GM19372 (cell line): ENCODE measurements at regions not wholly inside any gene's neighbourhood (a gene's known extent, or its start where the extent isn't known, plus 50 kb on each side); places are given as distances from the start of the nearest gene placed in this dataset.
"Not testable (repeated sequence)": the region's sequence is repeated elsewhere in the genome, so short reads cannot be mapped to it uniquely, and the experiment has no call there.

Experiments
- ATAC-seq: cut with Tn5 transposase; IDR thresholded peaks from one replicate; pipeline ENCODE4 v1.9.1; 2021; ENCODE audit warnings: mild to moderate bottlenecking, low read depth, moderate library complexity; ENCODE audit not compliant: unreplicated experiment

- not testable (repeated sequence) for ATAC-seq
Observed at GRCh38 chr13:68706044-68706443, 1401.6 kb upstream of the ATXN8OS start.

DNA sequence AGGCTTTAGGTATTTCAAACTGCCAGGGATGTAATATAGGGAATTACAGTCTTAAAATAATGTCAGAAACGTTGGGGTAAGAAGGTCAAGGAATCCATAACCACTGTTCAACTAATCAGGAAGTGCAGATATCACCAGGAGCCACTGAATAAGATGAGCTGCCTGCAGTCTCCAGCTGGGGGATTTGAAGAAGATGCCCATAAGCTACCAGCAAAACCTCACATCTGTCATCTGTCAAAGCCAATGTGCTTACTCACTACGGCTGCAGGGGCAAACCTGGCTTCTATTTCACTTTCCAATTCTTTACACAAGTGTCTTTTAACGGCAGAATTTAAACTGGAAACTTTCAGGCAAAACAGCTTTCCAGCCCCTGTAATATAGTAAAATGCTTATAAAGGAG lies 1410.1 kb upstream of the ATXN8OS start:
- no peak for ATAC-seq

GRCh38 chr13:68696907-68697306 lies 1410.7 kb upstream of the ATXN8OS start:
- no peak for ATAC-seq

DNA sequence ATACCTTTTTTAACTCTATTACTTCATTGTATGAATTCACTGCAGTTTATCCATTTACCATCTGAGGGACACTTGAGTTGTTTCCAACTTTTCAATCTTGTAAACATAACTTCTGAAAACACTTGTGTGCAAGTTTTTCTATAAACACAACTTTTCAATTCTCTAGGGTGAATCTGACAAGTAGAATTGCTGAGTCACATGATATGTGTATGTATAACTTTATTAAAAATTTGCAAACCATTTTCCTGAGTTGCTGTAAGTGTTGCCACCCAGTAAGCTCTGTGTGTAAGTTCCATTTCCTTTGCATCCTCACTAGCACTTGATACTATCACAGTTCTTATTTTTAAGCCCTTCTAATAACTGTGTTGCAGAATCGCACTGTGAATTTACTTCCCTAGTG lies 1415.6 kb upstream of the ATXN8OS start:
- ATAC-seq, result no peak

DNA sequence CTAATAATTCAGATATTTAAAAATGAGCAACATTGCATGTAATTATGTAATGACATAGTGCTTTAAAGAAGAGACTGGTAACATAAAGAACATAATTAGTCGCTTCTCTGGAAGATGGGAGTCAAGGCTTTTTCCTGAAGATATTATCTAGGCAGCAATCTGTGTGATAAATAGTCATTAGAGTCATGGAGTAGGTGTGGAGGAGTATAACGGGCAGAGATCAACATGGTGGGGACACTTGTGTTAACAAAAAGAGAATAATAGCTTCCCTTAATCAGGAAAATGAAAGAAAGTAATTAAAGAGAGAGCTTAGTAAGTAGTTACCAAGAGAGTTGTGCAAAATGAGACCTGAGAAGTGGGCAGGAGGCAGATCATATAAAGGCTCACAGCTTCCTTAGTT lies 1417.1 kb upstream of the ATXN8OS start:
- ATAC-seq, result no peak

- ATAC-seq, result no peak
Observed at GRCh38 chr13:68676513-68677115, 1431.0 kb upstream of the ATXN8OS start.

- ATAC-seq, result no peak
Observed at GRCh38 chr13:68675209-68675608, 1432.4 kb upstream of the ATXN8OS start.

DNA sequence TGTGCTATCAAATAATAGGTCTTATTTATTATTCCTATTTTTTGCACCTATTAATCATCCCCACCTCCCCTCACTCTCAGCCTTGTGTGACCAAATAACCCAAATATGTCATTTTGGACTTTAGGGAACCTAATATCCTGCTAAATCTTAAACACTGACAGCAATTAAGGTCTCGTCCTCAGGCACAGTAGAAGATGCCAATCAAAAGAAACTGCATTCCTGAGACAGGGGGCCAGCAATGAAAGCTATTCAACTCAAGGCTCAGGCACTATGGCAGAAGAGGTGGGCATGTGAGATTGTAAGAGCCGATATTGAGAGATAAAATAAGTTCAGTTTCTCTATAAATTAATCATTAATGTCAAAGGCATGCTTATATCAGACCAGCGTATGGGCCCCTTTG lies 1437.7 kb upstream of the PCDH9 start:
- no peak for ATAC-seq

- no peak for ATAC-seq
Observed at GRCh38 chr13:68666774-68667397, 1436.8 kb upstream of the PCDH9 start.

GRCh38 chr13:68645814-68646213 lies 1415.7 kb upstream of the PCDH9 start:
- ATAC-seq, result no peak

DNA sequence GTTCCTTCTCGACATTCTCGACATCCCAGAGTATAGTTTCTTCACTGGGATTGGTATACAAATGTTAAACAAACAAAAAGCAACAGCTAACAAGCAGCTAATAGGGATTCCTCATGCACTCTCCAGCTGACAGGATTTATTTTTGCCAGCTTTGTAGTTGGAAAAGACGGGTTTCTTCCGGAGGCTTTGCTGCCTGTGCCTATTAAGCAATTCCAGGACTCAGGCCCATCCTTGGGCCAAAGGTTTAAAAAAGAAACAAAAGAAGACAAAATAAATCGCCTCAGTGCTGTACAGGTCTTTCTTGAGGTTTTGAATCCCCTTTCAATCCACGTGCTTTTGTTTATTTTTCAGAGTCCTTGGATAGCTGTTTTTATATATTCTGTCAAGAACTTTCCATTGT lies 1414.5 kb upstream of the PCDH9 start:
- ATAC-seq, result no peak

- ATAC-seq, result no peak
Observed at GRCh38 chr13:68636784-68637183, 1406.6 kb upstream of the PCDH9 start.

GRCh38 chr13:68628994-68629393 lies 1398.9 kb upstream of the PCDH9 start:
- ATAC-seq, result no peak

DNA sequence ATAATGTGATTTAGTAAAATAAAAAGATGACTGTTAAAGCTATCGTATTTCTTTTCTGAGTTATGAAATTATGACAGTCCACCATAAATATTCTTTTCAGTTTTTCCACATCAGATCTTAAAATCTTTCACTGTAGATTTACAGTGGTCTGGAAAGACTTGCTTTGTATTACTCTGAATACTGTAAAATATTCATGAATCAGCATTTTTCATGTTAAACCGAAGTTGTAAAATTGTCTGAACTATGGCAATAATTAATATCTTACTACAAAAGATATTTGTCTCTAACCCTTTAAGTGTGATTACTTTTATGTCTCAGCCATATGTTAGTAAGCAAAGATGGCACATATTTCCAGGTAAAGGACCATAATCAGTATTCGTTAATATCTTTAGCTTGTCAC lies 1397.2 kb upstream of the PCDH9 start:
- no peak for ATAC-seq

DNA sequence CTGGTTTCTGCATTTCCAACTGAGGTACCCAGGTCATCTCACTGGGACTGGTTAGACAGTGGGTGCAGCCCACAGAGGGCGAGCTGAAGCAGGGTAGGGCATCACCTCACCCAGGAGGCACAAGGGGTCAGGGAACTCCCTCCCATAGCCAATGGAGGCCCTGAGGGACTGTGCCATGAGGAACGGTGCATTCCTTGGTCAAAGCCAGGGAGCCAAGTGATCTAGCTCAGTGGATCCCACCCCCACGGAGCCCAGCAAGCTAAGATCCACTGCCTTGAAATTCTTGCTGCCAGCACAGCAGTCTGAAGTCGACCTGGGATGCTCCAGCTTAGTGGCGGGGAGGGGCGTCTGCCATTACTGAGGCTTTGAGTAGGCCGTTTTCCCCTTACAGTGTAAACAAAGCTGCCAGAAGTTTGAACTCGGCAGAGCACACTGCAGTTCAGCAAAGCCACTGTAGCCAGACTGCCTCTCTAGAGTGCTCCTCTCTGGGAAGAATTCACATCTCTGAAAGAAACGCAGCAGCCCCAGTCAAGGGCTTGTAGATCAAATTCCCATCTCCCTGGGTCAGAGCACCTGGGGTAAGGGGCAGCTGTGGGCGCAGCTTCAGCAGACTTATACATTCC lies 1386.6 kb upstream of the PCDH9 start:
- no peak for ATAC-seq

- no peak for ATAC-seq
Observed at GRCh38 chr13:68609661-68610060, 1379.5 kb upstream of the PCDH9 start.

DNA sequence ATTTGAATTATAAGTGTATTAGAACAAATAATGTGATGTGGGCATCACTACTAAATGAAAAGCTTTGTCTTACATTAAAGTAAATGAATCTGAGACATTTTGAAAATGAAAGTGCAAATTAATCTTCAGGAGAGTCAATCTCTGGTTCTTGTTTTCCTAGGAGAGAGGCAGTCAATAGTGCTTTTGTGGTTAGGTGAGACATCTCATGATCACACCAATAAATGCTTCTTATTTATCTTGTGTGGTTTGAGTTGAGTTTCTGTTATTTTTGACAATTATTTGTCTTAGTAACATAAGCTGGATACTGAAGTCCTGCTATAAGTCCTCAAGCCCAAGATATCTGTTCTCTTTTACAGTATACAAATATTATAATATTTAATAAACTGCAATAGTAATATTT lies 1378.0 kb upstream of the PCDH9 start:
- no peak for ATAC-seq

DNA sequence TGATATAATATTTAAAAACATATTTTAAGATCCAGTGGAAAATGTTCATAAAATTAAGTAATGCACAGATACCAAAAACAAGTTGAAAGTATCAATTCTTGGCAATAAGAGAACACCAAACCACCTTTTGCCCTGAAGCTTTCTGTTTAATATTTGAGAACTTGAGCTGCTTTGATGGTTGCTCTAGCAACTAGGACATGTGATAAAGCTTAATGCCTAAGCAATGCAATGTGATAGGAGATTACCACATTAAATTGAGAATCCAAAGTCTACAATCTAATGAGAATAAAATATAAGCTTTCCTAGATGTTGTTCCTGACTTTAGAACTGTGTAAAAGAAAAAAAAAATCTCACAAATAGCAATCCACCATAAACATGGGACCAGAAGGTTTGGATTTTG lies 1367.5 kb upstream of the PCDH9 start:
- no peak for ATAC-seq

DNA sequence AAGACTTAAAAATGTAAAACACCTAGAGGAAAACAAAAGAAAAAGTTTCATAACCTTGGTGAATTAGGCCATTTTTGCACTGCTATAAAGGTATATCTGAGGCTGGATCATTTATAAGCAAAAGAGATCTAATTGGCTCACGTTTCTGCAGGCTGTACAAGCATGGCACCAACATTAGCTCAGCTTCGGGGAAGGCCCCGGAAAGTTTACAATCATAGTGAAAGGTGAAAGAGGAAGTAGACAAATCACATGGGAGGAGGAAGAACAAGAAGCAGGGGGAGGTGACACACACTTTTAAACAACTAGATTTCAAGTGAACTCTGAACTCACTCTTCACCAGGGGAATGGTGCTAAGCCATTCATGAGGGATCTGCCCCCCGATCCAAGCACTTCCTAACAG lies 1358.5 kb upstream of the PCDH9 start:
- ATAC-seq, result peak; percentile 99

DNA sequence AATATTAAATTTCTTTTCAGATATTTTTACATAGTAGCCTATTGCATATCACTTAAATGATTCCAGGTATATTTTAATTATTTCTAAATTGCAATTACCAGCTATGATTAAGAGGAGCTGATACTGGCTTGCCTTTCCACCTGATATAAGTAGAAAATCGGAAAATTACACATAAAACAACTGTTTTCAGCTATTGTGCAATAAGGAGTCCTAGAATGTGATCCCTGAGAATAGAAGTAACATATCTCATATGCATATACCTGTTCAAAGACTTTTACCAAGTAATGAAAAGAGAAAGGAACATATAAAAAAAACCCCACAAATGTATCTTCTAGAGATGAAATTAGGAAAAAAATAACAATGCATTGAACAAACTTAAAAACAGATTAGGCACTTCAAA lies 1354.6 kb upstream of the PCDH9 start:
- no peak for ATAC-seq

DNA sequence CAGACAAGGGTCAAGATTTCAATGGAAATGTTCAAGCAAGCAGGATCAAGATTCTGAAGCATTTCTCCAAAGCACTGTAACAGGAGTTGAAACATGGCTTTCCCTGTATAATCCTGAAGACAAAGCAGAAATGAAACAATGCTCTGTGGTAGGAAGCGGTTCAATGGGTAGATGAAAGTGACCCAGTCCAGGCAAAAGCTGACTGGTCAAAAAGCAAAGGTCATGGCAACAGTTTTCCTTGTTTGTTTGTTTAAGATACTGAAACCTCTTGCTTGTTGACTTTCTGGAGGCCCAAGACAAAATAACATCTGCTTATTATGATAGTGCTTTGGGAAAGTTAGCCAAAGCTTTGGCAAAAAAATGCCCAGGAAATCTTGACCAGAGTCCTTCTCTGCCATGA lies 1343.9 kb upstream of the PCDH9 start:
- ATAC-seq, result no peak
